ENCODE measurements at regions not wholly inside any gene's neighbourhood (a gene's known extent, or its start where the extent isn't known, plus 50 kb on each side); places are given as distances from the start of the nearest gene placed in this dataset.
"Not testable (repeated sequence)": the region's sequence is repeated elsewhere in the genome, so short reads cannot be mapped to it uniquely, and the experiment has no call there.

DNA sequence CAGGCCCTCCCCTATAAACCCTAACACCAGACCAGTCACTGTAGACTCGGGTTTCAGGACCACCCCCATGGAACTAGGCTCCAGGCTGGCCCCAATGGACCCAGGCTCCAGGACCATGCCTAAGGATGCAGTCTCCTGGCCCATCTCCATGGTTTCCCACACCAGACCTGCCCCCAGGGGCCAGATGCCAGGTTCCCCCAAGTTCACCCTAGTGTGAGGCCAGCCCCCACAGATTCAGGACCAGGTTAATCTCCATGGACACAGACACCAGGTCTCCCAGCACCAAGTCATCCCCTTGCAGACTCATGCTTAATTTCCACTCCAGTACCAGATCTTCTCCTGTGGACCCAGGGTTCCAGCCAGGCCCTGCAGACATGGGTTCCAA, 103.8 kb upstream of the LANCL2 start:
- DNase-seq (ENCODE audit: low read depth) = no peak
- H3K4me3 ChIP-seq (ENCODE audit: low read depth, low read length) = no peak overlapping the region

DNA sequence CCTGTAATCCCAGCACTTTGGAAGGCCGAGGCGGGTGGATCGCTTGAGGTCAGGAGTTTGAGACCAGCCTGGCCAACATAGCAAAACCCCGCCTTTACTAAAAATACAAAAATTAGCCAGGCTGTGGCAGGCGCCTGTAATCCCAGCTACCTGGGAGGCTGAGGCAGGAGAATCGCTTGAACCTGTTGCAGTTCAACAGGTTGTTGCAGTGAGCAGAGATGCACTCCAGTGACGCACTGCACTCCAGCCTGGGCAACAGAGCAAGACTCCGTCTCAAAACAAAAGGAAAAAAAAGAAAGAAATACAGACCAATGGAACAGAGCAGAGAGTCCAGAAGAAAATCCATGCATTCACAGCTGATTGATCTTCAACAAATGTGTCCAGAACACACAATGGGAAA, 99.8 kb upstream of the LANCL2 start:
- not testable (repeated sequence) for H3K4me3 ChIP-seq (ENCODE audit: low read depth, low read length); DNase-seq (ENCODE audit: low read depth)

DNA sequence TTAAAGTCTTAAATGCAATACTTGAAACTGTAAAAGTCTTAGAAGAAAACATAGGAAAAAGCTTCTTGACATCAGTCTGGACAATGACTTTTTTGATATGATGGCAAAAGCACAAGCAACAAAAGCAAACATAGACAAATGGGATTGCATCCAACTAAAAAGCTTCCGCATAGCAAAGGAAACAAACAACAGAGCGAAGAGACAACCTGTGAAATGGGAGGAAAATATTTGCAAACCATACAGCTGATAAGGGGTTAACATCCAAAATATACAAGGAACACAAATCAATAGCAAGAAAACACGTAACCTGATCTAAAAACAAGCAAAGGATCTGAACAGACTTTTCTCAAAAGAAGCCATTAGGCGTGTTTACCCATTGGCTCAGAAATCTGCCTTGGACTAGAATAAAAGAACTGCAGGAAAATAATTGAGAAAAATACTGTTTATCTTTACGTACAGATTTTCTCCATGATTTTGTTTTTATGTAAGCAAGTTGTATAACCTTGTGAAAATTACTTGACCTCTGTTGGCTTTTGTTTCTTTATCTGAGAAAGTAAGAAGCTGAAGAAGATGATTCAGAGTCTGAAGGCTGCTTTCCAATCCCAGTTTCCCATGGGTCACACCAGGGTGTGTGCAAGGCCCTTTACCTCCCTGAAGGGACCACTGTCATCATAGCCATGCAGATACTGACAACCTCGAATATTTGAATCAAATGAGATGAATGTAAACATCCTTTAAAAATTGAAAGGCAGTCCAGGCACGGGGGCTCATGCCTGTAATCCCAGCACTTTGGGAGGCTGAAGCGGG, 99.1 kb upstream of the LANCL2 start:
- no peak overlapping the region for H3K4me3 ChIP-seq (ENCODE audit: low read depth, low read length)
- DNase-seq (ENCODE audit: low read depth) = no peak

DNA sequence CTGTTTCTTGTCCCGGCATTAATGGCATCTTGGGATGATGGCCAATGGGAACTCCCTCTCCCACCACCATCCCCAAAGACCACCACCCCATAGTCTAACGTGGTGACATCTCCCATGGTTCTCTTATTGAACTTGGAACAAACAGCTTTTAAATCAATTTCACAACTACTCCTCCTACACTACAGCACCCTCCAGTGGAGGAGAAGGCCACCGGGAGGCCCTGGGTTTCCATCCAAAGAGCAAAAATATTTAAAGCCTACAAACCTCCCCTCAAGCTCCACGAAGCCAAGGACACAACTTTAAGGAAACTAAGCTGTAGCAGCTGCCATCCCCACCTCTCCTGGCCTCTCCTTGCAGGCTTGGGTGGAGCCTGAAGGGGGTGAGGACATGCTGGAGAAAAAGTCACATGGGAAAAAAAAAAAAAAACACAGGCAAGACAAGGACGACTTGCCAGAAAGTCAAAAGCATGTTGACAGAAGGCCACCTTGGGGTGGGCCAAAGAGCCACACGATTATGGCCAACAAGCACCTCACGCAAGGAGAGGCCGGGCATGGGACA, 94.0 kb upstream of the LANCL2 start:
- H3K4me3 ChIP-seq (ENCODE audit: low read depth, low read length) = no peak overlapping the region
- no peak for DNase-seq (ENCODE audit: low read depth)

DNA sequence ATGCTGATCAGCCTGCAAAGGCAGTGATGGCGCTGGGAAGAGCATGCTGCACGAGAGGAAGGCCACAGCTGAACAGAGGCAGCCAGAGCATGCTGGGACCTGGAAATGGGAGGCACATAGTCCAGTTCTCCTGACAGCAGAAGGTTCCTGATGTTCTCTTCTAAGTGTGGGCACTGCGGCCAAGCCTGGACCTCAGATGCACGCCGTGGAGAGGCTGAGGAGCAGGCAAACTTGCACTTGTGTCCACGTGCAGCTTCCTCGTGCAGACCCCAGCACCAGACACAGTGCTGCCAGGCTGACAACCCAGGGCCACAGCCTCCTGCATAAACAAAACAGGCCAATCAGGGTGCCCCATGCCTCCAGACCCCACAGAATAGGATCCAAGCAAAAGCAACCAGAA, 93.5 kb upstream of the LANCL2 start:
- no peak for DNase-seq (ENCODE audit: low read depth)
- no peak overlapping the region for H3K4me3 ChIP-seq (ENCODE audit: low read depth, low read length)

DNA sequence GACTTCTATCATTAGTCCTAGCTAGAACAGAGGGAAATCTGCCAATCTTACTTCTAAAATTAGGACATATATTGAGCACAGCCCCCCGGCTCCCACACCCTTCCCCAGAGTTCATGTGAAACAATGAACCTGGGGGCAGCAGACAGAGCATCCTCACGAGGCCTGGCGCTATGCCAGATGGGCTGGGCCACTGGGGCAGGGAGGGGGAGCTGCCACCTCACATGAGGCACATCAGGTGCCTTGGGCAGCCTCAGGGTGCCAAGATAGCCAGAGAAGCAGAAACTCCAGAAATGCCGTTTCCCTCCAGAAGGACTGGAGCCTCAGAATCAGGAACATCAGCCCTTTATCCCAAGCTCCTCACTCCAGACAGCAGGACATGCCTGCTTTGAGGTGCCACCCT, 92.8 kb upstream of the LANCL2 start:
- no peak for DNase-seq (ENCODE audit: low read depth)
- no peak overlapping the region for H3K4me3 ChIP-seq (ENCODE audit: low read depth, low read length)

DNA sequence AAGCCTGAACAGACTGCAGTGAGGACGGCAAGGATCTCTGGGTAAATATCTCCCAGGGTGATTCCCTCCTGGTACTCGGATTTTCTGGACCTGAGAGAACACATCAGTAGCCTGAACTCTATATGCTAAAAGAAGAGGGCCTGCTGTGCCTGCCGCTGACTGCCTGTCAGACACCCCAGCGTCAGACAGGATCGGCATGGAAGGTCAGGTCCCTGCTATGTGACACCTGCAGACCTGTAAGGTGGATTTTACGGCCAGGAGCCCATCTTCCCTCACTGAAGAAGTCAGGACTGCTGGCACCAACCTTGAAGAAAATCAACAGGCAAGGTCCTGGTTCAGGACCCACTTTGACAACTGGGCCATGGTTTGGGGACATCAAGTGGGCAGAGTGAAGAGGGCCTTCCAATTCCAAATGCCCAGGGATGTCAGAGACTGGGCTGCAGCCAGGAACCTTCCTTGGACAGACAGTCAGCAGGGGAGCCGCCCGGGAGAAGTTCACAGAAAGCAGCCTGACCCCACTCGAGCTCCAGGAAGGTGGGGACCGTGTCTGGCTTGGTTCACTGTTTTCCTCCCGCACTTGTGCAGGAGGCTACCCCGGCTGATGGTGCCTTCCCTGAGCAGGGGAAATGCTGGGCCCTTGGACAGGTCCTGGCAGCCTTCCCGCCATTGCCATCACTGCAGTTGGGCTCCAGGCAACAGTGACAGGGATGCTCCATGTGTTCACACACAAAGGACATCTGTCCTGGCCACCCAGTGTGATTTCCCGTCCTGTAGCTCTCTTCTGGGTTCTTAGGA, 91.8 kb upstream of the LANCL2 start:
- no peak overlapping the region for H3K4me3 ChIP-seq (ENCODE audit: low read depth, low read length)
- no peak for DNase-seq (ENCODE audit: low read depth)

DNA sequence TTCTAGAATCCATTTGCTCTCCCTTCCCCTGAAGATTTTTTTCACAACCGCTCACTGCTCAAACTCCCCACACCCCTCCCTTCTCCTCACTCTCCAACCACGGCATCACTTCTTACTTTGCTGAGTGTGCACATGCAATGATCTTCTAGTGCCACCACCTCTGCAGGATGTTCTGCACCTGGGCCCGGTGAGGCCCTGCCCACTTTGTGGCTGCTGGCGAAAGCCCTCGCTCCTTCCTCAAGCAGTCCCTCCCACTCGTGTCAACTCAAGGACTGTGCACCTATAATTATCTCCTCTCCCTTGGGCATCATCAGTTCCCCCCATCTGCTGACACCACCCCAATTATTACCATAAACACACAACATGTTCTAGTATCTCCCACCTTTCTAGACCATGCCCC, 91.0 kb upstream of the LANCL2 start:
- H3K4me3 ChIP-seq (ENCODE audit: low read depth, low read length) = no peak overlapping the region
- no peak for DNase-seq (ENCODE audit: low read depth)

DNA sequence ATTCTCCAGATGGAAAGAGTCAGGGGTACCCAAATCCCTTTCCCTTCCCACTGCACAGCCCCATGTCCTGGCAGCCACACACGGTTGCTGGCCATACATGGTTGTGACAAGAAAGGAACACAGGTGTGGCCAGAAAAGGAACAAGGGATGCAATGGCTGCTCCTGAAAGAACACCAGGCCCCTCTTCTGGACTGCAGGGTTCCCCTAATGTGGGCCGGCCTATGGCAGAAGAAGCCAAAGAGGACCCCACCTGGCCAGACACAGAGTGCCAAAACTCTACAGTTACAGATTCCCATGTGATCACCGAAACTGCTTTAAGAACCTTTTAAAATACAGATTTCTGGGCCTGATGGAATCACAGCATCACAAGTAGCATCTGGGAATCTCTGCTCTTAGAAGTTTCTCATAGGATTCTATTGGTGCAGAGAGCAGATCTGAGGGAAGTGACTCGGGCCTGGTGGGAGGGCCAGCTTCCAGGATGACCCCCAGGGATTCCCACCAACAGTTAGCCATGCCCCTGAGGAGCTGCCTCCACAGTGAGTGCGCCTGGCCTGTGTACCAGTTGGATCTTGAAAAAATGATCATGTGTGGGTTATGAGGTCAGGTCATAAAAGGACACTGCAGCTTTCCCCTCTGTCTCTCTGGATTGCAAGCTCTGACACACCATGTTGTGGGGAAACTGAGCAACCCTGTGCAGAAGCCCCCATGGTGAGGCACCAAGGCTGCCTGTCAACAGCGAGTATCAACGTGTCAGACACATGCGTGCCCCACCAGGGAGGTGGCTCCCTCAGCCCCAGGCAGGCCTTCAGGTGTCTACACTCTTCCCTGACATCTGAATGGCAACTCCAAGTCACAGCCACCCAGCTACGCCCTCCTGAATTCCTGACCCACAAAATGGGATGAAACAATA, 89.6 kb upstream of the LANCL2 start:
- no peak for DNase-seq (ENCODE audit: low read depth)

DNA sequence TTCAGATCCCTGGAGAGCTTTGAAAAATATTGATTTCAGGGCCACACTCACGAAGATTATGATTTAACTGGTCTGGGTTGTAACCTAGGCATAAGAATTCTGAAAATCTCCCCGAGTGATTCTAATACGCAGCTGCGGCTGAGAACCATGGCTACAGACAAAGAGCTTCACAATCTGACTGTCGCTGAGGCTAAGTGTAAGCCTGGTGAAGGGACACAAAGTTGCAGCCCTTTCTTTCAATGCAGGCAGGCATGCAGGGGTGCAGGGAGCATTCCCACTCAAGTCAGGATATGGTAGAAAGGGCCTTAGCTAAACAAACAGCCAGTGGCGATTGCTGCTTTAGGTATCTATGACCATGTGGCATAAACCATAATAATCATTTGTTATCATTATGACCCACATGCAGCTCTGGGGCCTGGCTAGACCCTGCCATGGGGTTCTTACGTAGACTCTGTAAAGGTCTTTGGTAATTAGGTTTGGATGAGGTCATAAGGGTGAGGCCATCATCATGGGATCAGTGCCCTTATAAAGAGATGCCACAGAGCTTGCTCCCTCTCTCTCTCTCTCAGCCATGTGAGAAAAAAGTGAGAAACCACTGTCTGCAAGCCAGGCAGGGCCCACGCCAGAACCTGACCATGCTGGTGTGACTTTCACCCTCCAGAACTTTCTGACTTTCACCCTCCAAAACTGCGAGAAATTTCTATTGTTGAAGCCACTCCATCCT, 88.4 kb upstream of the LANCL2 start:
- H3K4me3 ChIP-seq (ENCODE audit: low read depth, low read length) = no peak overlapping the region
- no peak for DNase-seq (ENCODE audit: low read depth)

More for the DNA sequence above, 89.6 kb upstream of the LANCL2 start:
- no peak overlapping the region for H3K4me3 ChIP-seq (ENCODE audit: low read depth, low read length)

DNA sequence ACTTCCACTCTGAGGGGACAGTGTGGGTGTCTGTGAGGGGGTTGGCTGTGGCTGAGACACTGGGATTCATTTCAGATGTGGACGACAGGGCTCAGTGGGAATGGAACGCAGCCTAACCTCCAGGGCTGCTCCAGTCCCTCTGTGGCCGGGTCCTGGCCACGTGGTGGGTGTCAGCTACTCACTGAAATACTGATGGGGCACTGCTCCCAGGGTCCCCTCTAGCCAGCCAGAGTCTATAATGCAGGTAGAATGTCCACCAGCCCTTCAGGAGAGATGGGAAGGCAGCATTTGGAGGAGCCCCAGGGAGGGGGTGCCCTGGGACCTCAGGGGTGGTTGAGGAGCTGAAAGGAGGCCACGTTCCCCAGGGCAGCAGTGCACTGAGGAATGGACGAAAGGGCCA, 87.2 kb upstream of the LANCL2 start:
- no peak for DNase-seq (ENCODE audit: low read depth)
- H3K4me3 ChIP-seq (ENCODE audit: low read depth, low read length) = no peak overlapping the region

DNA sequence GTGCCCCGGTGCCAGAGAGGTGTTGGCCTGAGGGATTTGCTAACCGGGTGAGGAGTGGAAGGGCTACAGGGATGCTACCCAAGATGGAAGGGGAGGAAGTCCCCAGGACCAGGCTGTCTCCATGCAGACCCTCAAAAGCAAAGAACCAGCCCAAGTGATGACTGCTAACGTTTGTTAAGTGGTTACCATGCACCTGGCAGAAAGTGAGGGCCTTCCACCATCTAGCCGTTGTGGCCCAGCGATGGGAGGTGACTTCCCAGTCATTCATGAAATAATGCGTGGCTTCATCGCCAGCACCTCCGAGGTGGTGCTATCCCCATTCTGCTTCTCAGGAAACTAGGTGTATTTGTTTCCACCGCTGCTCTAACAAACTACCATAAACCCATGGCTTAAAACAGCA, 86.8 kb upstream of the LANCL2 start:
- DNase-seq (ENCODE audit: low read depth) = no peak
- no peak overlapping the region for H3K4me3 ChIP-seq (ENCODE audit: low read depth, low read length)

DNA sequence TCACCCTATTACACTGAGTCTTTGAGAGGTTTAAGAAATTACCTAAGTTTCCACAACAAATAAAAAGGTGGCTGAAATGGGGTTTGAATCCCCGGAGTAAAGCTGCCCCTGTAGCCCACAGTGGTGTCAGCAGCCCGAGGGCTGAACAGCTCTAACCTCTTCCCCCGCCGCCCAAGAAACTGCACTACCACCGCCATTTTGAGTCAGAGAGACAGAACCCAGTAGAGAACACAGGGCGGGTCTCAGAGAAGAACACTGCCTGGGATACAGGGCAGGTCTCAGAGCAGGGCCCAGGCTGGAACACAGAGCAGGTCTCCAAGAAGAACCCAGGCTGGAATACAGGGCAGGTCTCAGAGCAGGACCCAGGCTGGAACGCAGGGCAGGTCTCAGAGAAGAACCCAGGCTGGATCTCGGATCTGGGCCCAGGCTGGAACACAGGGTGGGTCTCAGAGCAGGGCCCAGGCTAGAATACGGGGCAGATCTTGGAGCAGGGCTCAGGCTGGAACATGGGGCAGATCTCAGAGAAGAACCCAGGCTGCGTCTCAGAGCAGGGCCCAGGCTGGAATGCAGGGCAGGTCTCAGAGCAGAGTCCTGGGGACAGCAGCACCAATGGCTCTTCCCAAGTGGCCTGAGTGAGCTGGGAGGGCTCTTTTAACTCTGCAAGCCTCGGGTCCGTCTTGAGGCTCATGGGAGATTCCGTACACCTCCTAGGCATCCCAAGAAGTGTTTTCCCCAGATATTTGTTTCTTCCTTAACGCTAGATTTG, 85.9 kb upstream of the LANCL2 start:
- no peak overlapping the region for H3K4me3 ChIP-seq (ENCODE audit: low read depth, low read length)
- DNase-seq (ENCODE audit: low read depth) = no peak

DNA sequence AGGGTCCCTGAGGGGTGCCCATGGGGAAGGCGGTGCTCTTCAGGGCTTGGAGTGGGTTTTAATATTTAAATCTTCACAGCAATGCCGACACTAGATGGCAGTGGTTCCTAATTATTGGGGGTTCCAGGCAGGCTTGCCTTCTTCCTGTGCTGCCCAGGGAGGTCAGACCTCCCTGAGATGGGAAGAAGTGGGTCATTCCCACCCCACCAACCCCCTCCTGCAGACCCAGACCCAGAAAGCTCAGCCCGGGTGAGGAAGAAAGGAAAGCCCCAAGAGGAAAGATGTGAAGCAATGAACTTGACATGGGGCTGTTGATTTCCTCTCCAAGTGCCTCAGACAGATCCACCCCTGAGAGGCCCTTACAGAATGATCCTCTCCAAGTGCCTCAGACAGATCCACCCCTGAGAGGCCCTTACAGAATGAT, 85.1 kb upstream of the LANCL2 start:
- DNase-seq (ENCODE audit: low read depth) = no peak
- no peak overlapping the region for H3K4me3 ChIP-seq (ENCODE audit: low read depth, low read length)

DNA sequence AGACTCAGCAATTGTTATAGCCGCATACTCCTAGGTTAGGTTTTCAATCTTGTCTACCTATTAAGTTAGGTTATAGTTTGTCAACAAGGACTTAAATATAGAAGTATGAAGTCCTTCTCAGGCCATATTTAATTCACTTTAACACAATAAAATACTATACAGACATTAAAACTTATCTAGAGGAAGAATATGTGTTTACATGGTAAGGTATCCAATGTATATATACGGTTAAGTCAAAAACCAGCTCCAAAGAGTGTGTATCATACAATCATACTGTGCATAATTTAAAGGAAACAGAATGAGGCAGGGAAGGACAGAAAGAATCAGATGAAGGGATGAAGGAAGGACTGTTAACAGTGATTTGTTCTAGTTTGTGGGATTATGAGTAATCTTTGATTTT, 79.5 kb upstream of the LANCL2 start:
- H3K4me3 ChIP-seq (ENCODE audit: low read depth, low read length) = no peak overlapping the region
- no peak for DNase-seq (ENCODE audit: low read depth)

DNA sequence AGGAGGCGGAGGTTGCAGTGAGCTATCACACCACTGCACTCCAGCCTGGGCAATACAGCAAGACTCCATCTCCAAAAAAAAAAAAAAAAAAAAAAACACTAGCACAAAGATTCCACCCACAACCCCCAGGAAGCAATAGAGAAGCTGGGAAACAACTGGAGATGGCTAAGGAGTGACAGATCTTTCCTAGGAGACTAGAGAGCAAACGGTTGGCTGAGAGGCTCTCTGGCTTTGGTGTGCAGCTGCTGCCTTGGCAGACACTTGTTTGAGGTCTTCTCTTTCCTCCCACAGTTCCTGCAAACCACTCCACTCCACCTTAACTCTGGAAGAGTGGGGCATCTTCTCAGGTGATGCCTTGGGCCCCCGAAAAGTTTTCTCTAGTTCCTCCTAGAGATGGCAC, 78.5 kb upstream of the LANCL2 start:
- DNase-seq (ENCODE audit: low read depth) = no peak
- H3K4me3 ChIP-seq (ENCODE audit: low read depth, low read length) = no peak overlapping the region

DNA sequence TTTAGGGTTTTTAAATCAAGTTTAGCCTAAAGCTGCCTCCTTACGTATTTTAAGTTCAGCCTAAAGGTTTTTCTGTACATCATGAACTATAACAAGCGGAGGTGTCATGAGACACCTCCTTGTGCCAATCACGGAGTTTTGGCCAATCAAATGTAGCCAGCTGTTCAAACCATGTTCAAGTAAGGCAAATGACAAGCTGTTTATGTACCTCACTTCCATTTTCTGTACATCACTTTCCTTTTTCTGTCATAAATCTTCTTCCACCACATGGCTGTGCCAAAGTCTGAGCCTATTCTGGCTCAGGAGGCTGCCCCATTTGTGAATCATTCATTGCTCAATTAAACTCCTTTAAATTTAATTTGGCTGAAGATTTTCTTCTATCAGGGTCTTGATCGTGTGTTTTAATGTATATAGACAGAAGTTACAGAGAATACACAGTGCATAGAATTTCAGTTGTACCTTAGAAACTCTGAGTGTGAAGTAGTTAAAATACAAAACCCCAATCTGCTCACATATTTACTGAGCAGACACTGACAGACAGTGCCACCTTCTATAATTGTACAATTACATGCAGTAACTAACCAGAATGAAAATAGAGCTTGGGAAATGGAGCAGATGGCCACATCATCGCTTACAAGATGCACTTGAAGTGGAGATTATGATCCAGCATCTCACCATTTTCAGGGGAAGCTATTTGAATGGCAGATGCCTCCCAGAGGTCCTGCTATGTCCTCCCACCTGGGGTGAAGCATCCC, 76.9 kb upstream of the LANCL2 start:
- no peak overlapping the region for H3K4me3 ChIP-seq (ENCODE audit: low read depth, low read length)
- DNase-seq (ENCODE audit: low read depth) = no peak

DNA sequence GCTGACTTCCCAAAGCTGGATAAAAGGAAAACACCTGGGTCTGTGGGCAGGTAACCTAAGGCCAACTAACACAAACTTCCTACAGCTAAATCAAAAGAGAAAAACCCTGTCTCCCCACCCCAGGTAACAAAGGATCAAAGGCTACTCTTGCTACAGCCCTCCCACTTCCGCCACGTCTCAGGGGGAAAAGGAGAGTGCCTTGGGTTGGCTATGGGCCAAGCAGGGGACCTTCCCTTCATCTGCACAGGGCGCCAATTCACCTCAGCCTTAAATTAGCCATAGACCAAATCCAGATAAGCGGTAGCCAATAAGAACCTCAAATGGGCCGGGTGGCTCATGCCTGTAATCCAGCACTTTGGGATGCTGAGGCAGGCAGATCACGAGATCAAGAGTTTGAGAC, 69.1 kb upstream of the LANCL2 start:
- no peak overlapping the region for H3K4me3 ChIP-seq (ENCODE audit: low read depth, low read length)
- DNase-seq (ENCODE audit: low read depth) = no peak

Data from skeletal muscle cell (primary cell).